GM12878 (cell line): ENCODE measurements at regions not wholly inside any gene's neighbourhood (a gene's known extent, or its start where the extent isn't known, plus 50 kb on each side); places are given as distances from the start of the nearest gene placed in this dataset.

Source experiments
- CEBPB ChIP-seq, 2 experiments: fragments of 150-350 bp in 1 of 2; IDR thresholded peaks; 2 replicates each; pipeline ENCODE4 v1.6.1; 2012 to 2014; ENCODE audit warnings: low read depth in 2 of 2, low read length in 2 of 2, borderline replicate concordance in 1 of 2, inconsistent platforms in 1 of 2
- EZH2 ChIP-seq: IDR thresholded peaks from 2 replicates; pipeline ENCODE4 v1.6.1; 2012; ENCODE audit warnings: low read depth, mild to moderate bottlenecking, control low read depth, inconsistent platforms, low read length, borderline replicate concordance; ENCODE audit not compliant: control insufficient read depth
- POLR2A ChIP-seq: IDR thresholded peaks from 2 replicates; pipeline ENCODE4 v1.6.1; 2011; ENCODE audit warnings: low read depth, mild to moderate bottlenecking, low read length
- SMC3 ChIP-seq: IDR thresholded peaks from 2 replicates; pipeline ENCODE4 v1.6.1; 2011; ENCODE audit warnings: low read length, improper control_type of control experiment, borderline replicate concordance
- WRNIP1 ChIP-seq: IDR thresholded peaks from 2 replicates; pipeline ENCODE4 v1.6.1; 2011; ENCODE audit warnings: low read depth, low read length, improper control_type of control experiment, borderline replicate concordance
- TF ChIP-seq, protein P1 (sequence below), 3 experiments: IDR thresholded peaks in 2 of 3; conservative IDR thresholded peaks in 1 of 3; 2 replicates each; pipeline ENCODE4 v1.5.1; 2011; ENCODE audit warnings: low read depth in 3 of 3, low read length in 3 of 3, mild to moderate bottlenecking in 3 of 3, control low read depth in 2 of 3, moderate library complexity in 2 of 3, inconsistent platforms in 1 of 3, mixed read lengths in 1 of 3; ENCODE audit not compliant: control insufficient read depth in 2 of 3, insufficient read depth in 1 of 3; ENCODE audit errors: extremely low read depth in 1 of 3
- TF ChIP-seq, protein P2 (sequence below): fragments of 450-650 bp; IDR thresholded peaks from 2 replicates; pipeline ENCODE4 v1.6.1; 2016; ENCODE audit warnings: mild to moderate bottlenecking

DNA sequence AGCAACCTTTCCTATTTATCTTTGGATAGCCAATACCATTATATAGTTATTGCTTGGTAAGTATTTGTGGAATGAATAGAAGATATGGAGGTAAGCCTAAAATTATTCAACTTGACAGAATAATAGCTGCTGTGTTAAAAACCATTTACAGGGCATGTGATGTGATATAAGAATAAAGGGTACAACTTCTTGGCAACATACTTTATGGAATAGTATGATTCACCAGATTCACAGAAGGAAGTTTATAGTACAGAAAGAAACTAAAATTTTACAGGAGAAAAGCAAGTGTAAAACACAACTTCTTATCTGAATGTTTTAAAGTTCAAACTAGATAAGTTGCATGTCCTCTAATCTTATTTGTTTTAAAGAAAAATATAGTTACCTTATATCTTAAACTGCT is 186.4 kb upstream of the ZRANB2 start:
- no peak for TF ChIP-seq CEBPB (IDR thresholded peaks at IDR 0.05; ENCODE audit: borderline replicate concordance in 1 of 2, low read depth in 2 of 2, low read length in 2 of 2)
- TF ChIP-seq, protein P1, sequence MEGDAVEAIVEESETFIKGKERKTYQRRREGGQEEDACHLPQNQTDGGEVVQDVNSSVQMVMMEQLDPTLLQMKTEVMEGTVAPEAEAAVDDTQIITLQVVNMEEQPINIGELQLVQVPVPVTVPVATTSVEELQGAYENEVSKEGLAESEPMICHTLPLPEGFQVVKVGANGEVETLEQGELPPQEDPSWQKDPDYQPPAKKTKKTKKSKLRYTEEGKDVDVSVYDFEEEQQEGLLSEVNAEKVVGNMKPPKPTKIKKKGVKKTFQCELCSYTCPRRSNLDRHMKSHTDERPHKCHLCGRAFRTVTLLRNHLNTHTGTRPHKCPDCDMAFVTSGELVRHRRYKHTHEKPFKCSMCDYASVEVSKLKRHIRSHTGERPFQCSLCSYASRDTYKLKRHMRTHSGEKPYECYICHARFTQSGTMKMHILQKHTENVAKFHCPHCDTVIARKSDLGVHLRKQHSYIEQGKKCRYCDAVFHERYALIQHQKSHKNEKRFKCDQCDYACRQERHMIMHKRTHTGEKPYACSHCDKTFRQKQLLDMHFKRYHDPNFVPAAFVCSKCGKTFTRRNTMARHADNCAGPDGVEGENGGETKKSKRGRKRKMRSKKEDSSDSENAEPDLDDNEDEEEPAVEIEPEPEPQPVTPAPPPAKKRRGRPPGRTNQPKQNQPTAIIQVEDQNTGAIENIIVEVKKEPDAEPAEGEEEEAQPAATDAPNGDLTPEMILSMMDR (IDR thresholded peaks at IDR 0.05 in 2 of 3, conservative IDR thresholded peaks at IDR 0.05 in 1 of 3; ENCODE audit: control insufficient read depth in 2 of 3, extremely low read depth in 1 of 3, insufficient read depth in 1 of 3, low read depth in 3 of 3, low read length in 3 of 3), result no peak
- no peak for TF ChIP-seq EZH2
- TF ChIP-seq, protein P2, sequence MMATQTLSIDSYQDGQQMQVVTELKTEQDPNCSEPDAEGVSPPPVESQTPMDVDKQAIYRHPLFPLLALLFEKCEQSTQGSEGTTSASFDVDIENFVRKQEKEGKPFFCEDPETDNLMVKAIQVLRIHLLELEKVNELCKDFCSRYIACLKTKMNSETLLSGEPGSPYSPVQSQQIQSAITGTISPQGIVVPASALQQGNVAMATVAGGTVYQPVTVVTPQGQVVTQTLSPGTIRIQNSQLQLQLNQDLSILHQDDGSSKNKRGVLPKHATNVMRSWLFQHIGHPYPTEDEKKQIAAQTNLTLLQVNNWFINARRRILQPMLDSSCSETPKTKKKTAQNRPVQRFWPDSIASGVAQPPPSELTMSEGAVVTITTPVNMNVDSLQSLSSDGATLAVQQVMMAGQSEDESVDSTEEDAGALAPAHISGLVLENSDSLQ, result no peak
- no peak for TF ChIP-seq POLR2A
- no peak for TF ChIP-seq SMC3
- no peak for TF ChIP-seq WRNIP1
